HepG2 (cell line): ENCODE measurements at regions not wholly inside any gene's neighbourhood (a gene's known extent, or its start where the extent isn't known, plus 50 kb on each side); places are given as distances from the start of the nearest gene placed in this dataset.
A peak's percentile ranks its signal among the peaks of the same experiment; 100 is the strongest.

Experiments
- CBX2 ChIP-seq, 2 experiments: fragments of 200-600 bp in 1 of 2; sonication (generic); formaldehyde crosslinking in 1 of 2; IDR thresholded peaks; 2 replicates each; pipeline versions ENCODE4 v1.7.0 to v1.8.1; 2018 to 2022; ENCODE audit warnings: low read depth in 2 of 2, low read length in 1 of 2, mild to moderate bottlenecking in 1 of 2, missing genetic modification reagents in 1 of 2
- CCDC6 ChIP-seq: sonication (generic); formaldehyde crosslinking; IDR thresholded peaks from 2 replicates; pipeline ENCODE4 v1.8.1; 2022; ENCODE audit warnings: mild to moderate bottlenecking, missing genetic modification reagents, moderate library complexity
- NFE2L1 ChIP-seq: sonication (generic); formaldehyde crosslinking; IDR thresholded peaks from 2 replicates; pipeline ENCODE4 v1.4.0; 2020; ENCODE audit warnings: missing genetic modification reagents, mild to moderate bottlenecking, borderline replicate concordance
- RFX5 ChIP-seq: IDR thresholded peaks from 2 replicates; pipeline ENCODE4 v1.6.1; 2011; ENCODE audit warnings: low read depth, low read length, improper control_type of control experiment
- SMARCE1 ChIP-seq: fragments of 450-650 bp; IDR thresholded peaks from 2 replicates; pipeline ENCODE4 v1.6.1; 2017; ENCODE audit warnings: borderline replicate concordance
- SRY ChIP-seq: sonication (generic); formaldehyde crosslinking; IDR thresholded peaks from 2 replicates; pipeline ENCODE4 v1.8.0; 2022; ENCODE audit warnings: mild to moderate bottlenecking, missing genetic modification reagents
- STAG1 ChIP-seq: sonication (generic); formaldehyde crosslinking; IDR thresholded peaks from 2 replicates; pipeline ENCODE4 v1.4.0; 2020; ENCODE audit warnings: missing genetic modification reagents
- ZNF205 ChIP-seq: IDR thresholded peaks from 2 replicates; pipeline ENCODE4 v1.6.1; 2018; ENCODE audit warnings: missing biosample characterization, missing genetic modification reagents
- ZNF225 ChIP-seq: sonication (generic); formaldehyde crosslinking; IDR thresholded peaks from 2 replicates; pipeline ENCODE4 v1.4.0; 2020; ENCODE audit warnings: mild to moderate bottlenecking, missing genetic modification reagents
- ZNF263 ChIP-seq: sonication (generic); formaldehyde crosslinking; IDR thresholded peaks from 2 replicates; pipeline ENCODE4 v1.4.0; 2020; ENCODE audit warnings: missing genetic modification reagents
- ZNF3 ChIP-seq: IDR thresholded peaks from 2 replicates; pipeline ENCODE4 v1.7.0; 2017; ENCODE audit warnings: inconsistent platforms
- ZNF543 ChIP-seq: sonication (generic); formaldehyde crosslinking; IDR thresholded peaks from 2 replicates; pipeline ENCODE4 v1.4.0; 2020; ENCODE audit warnings: mild to moderate bottlenecking, missing genetic modification reagents
- ZNF574 ChIP-seq: sonication (generic); formaldehyde crosslinking; IDR thresholded peaks from 2 replicates; pipeline ENCODE4 v1.4.0; 2020; ENCODE audit warnings: missing genetic modification reagents
- ZNF660 ChIP-seq: sonication (generic); formaldehyde crosslinking; IDR thresholded peaks from 2 replicates; pipeline ENCODE4 v1.5.1; 2020; ENCODE audit warnings: mild to moderate bottlenecking, low read depth, missing genetic modification reagents, borderline replicate concordance
- ZNF792 ChIP-seq: IDR thresholded peaks from 2 replicates; pipeline ENCODE4 v1.6.1; 2016
- TF ChIP-seq, protein P1 (sequence below): sonication (generic); formaldehyde crosslinking; IDR thresholded peaks from 2 replicates; pipeline ENCODE4 v1.4.0; 2020; ENCODE audit warnings: missing genetic modification reagents
- TF ChIP-seq, protein P2 (sequence below): sonication (generic); formaldehyde crosslinking; IDR thresholded peaks from 2 replicates; pipeline ENCODE4 v1.9.0; 2022; ENCODE audit warnings: missing genetic modification reagents, mild to moderate bottlenecking, borderline replicate concordance
- TF ChIP-seq, protein P3 (sequence below): sonication (generic); formaldehyde crosslinking; IDR thresholded peaks from 2 replicates; pipeline ENCODE4 v1.5.1; 2020; ENCODE audit warnings: missing genetic modification reagents, mild to moderate bottlenecking, borderline replicate concordance

DNA sequence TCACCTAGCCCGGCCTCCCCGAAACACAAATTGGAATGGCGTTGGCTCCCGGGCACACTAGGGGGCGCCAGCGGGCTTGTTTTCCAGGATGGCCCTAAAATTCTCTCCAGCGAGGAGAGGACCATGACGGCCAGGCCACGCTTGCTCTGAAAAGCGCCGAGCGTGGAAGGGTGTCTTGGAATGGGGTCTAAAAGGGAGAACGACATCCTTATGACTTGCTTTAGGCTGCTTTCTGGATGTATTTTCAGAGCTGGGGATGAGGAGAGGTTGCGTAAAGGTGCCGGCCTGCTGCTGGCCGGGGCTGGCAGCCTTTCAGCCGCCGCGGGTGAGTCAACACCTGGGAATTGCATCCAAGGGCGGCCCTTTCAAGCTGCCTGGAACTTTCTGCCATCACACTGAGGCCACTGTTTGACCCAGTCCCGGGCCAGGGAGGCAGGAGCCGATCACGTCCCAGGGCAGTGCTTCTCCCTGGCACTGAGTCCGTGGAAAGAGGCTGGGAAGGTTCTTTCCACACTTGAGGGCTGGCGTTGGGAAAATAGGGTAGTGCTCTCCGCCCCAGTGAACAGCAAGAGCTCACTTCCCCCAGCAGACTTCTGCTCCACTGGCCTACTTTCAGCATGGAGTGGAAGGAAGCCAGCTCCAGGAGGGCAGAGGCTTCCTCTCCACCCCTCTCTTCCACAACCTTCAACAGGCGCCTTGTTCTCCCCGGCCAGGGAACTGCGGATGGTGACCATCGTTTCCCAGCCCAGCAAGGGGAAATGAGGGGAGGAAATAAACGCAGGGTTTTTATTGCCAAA, 216.2 kb downstream of the TTC8 start (continued):
- TF ChIP-seq ZNF3 (CRISPR knock-in tag) (0 out of 2 replicates have a peak, but pooled peaks have one; percentile 40), NFE2L1 (CRISPR knock-in tag) (no peak), ZNF660 (CRISPR knock-in tag) (no peak), ZNF543 (CRISPR knock-in tag) (no peak), ZNF225 (CRISPR knock-in tag) (peak; percentile 68), ZNF263 (CRISPR knock-in tag) (peak; percentile 40; the same call in 1 of the 2 replicates), RFX5 (no peak), ZNF574 (CRISPR knock-in tag) (no peak; the same call in 1 of the 2 replicates), SRY (CRISPR knock-in tag) (peak; percentile 84; the same call in 1 of the 2 replicates), SMARCE1 (no peak), CBX2 (IDR thresholded peaks at IDR 0.05; ENCODE audit: low read depth, low read length) (no peak), CBX2 (CRISPR knock-in tag; IDR thresholded peaks at IDR 0.05; ENCODE audit: low read depth) (0 out of 2 replicates have a peak, but pooled peaks have one; percentile 64), ZNF205 (CRISPR knock-in tag) (peak; percentile 36; the same call in 1 of the 2 replicates), ZNF792 (CRISPR knock-in tag) (no peak; the same call in 1 of the 2 replicates), CCDC6 (CRISPR knock-in tag) (peak; percentile 78), STAG1 (CRISPR knock-in tag) (peak; percentile 94)
- TF ChIP-seq, protein P1, sequence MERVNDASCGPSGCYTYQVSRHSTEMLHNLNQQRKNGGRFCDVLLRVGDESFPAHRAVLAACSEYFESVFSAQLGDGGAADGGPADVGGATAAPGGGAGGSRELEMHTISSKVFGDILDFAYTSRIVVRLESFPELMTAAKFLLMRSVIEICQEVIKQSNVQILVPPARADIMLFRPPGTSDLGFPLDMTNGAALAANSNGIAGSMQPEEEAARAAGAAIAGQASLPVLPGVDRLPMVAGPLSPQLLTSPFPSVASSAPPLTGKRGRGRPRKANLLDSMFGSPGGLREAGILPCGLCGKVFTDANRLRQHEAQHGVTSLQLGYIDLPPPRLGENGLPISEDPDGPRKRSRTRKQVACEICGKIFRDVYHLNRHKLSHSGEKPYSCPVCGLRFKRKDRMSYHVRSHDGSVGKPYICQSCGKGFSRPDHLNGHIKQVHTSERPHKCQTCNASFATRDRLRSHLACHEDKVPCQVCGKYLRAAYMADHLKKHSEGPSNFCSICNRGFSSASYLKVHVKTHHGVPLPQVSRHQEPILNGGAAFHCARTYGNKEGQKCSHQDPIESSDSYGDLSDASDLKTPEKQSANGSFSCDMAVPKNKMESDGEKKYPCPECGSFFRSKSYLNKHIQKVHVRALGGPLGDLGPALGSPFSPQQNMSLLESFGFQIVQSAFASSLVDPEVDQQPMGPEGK (CRISPR knock-in tag) = peak; percentile 32; the same call in 1 of the 2 replicates
- TF ChIP-seq, protein P2, sequence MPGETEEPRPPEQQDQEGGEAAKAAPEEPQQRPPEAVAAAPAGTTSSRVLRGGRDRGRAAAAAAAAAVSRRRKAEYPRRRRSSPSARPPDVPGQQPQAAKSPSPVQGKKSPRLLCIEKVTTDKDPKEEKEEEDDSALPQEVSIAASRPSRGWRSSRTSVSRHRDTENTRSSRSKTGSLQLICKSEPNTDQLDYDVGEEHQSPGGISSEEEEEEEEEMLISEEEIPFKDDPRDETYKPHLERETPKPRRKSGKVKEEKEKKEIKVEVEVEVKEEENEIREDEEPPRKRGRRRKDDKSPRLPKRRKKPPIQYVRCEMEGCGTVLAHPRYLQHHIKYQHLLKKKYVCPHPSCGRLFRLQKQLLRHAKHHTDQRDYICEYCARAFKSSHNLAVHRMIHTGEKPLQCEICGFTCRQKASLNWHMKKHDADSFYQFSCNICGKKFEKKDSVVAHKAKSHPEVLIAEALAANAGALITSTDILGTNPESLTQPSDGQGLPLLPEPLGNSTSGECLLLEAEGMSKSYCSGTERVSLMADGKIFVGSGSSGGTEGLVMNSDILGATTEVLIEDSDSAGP (CRISPR knock-in tag) = peak; percentile 86; the same call in 1 of the 2 replicates
- TF ChIP-seq, protein P3, sequence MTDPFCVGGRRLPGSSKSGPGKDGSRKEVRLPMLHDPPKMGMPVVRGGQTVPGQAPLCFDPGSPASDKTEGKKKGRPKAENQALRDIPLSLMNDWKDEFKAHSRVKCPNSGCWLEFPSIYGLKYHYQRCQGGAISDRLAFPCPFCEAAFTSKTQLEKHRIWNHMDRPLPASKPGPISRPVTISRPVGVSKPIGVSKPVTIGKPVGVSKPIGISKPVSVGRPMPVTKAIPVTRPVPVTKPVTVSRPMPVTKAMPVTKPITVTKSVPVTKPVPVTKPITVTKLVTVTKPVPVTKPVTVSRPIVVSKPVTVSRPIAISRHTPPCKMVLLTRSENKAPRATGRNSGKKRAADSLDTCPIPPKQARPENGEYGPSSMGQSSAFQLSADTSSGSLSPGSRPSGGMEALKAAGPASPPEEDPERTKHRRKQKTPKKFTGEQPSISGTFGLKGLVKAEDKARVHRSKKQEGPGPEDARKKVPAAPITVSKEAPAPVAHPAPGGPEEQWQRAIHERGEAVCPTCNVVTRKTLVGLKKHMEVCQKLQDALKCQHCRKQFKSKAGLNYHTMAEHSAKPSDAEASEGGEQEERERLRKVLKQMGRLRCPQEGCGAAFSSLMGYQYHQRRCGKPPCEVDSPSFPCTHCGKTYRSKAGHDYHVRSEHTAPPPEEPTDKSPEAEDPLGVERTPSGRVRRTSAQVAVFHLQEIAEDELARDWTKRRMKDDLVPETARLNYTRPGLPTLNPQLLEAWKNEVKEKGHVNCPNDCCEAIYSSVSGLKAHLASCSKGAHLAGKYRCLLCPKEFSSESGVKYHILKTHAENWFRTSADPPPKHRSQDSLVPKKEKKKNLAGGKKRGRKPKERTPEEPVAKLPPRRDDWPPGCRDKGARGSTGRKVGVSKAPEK (CRISPR knock-in tag) = no peak
